Stimulated activated CD8-positive, alpha-beta memory T cell treated with anti-CD3 and anti-CD28 coated beads, Interleukin-7, amount 100 ng/mL, for 48 hours (primary cell): ENCODE measurements at regions not wholly inside any gene's neighbourhood (a gene's known extent, or its start where the extent isn't known, plus 50 kb on each side); places are given as distances from the start of the nearest gene placed in this dataset.

Experiments used
- DNase-seq, 2 donors: peaks; one replicate each; pipeline ENCODE4 v3.0.0-alpha.2; 2020; ENCODE audit warnings: low read depth in 1 of 2; ENCODE audit errors: extremely low read depth in 1 of 2

DNA sequence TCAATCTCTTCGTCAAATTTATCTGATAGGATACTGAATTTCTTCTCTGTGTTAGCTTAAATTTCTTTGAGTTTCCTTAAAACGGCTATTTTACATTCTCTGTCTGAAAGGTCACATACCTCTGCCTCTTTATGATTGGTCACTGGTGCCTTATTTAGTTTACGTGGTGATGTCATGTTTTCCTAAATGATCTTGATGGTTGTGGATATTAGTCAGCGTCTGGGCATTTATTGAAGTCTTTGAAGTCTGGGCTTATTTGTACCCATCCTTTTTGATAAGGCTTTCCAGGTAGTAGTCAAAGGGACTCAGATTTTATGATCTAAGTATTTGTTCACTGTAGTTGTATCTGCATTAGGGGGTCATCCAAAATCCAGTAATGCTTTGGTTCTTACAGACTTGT, 1407.5 kb upstream of the LRRTM3 start:
- DNase-seq = no peak

DNA sequence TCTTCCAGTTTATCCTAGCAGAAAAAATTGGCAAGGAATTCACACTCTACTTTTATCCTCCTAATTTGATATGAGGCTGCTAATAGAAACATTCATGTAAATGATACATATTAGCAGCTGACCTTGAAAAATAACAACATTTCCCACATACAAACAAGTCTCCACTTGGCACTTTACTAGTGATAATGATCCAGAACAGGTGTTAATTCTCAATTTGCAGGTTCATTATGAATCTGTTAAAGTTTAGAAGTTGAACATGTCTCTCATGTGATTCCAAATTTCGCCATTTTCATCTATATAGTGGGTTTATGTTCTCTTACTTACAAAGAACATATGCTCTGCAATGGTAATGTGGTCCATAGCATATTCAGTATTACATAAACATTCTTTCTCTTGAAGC, 1396.8 kb upstream of the LRRTM3 start:
- DNase-seq = no peak

- no peak for DNase-seq
Observed at GRCh38 chr10:65531545-65531944, 1394.3 kb upstream of the LRRTM3 start.

- DNase-seq = no peak
Observed at GRCh38 chr10:65534771-65535170, 1391.1 kb upstream of the LRRTM3 start.

GRCh38 chr10:65544756-65545155, 1381.1 kb upstream of the LRRTM3 start:
- no peak for DNase-seq

DNA sequence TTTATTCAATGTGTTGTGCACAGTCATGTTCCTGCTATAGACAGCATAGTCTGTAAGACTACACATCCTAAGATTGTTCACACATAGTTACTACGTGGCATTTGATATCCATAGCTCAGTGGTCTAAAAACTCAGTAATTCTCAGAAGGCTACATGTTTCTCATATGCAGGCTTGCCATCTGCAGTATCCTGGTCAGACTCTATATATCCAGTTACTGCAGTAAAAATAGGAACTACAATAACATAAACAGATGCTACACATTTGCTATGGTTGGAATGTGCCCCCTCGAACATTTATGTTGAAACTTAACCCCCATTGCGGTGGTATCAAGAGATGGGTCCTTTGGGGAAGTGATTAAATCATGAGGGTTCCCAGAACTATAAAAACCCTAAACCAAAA, 1377.8 kb upstream of the LRRTM3 start:
- no peak for DNase-seq

DNA sequence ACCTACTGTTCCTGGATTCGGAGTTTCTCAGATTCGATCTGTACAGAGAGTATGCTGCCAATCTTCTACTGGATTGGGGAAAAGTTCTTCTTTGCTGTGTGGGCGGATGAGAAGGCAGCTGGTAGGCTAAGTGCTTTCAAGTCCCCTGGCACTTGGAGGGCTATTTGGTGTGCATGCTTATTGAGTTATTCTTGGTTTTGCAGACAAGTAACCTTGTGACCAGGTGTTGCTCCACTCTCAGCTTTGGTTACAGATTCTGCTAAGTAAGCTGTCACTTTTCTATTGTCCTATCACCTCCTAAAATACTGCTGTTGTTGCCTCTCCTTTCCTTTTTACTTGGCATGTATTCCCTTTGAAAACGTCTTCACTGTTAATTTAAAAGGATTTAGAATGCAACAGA, 1375.1 kb upstream of the LRRTM3 start:
- no peak for DNase-seq

GRCh38 chr10:65555192-65555591, 1370.6 kb upstream of the LRRTM3 start:
- DNase-seq = no peak

DNA sequence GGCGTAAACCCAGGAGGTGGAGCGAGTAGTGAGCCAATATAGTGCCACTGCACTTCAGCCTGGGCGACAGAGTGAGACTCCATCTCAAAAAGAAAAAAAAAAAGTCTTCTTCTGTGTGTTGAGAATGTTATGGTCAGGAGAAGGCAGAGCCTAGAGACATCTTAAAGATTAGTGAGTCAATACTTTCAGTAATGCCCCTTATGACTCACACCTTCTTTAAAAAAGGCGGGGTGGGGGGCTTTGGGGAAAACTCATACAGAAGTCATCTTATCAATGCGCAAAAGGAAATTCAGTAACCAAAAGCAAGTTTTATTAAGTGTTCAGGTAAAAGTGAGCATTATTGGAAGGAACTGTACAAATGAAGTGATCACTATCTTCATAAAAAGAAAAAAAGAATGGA, 1369.8 kb upstream of the LRRTM3 start:
- DNase-seq = no peak

- no peak for DNase-seq
Observed at GRCh38 chr10:65559369-65559768, 1366.5 kb upstream of the LRRTM3 start.

GRCh38 chr10:65565246-65565645, 1360.6 kb upstream of the LRRTM3 start:
- DNase-seq = no peak

DNA sequence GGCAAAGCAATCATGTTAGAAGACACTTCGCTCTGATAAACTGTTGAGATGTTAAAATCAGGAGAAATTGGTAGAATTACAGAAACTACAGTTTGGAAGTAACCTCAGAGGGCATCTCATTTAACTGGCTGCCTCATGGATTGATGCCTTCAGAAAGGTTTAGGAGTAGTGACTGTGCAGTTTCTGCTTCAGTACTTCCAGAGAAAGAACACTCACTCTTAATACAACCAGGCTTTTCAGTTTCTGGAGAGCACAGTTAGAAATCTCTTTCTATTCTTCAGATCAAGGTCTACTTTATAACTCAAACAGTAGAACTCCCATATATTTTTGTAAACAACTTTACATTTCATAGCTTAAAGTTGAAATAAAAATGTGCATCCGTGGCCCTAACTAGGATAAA, 1358.9 kb upstream of the LRRTM3 start:
- no peak for DNase-seq

- no peak for DNase-seq
Observed at GRCh38 chr10:65570143-65571010, 1355.5 kb upstream of the LRRTM3 start.

GRCh38 chr10:65571011-65571570, 1354.7 kb upstream of the LRRTM3 start:
- no peak for DNase-seq

GRCh38 chr10:65581426-65582026, 1344.3 kb upstream of the LRRTM3 start:
- no peak for DNase-seq

- no peak for DNase-seq
Observed at GRCh38 chr10:65602182-65602865, 1323.5 kb upstream of the LRRTM3 start.

DNA sequence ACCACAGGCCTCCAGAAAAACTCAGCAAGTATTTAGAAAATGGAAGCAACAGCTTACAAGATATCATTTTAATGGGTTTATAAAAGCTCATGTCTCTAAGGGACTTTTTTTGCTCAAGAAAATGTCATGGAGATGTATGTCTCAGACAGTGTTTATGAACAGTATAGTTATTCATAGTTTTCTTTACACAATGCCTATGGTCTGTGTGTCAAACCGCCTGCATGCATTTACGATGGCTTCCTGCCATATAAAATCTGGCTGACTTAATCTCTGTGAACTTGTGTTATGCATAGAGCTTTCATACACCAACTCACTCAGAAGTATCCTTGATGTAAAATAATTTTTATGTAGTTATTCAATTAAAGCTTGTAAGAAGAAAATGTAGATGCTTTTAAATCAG, 1314.2 kb upstream of the LRRTM3 start:
- DNase-seq = no peak

GRCh38 chr10:65614956-65615565, 1310.8 kb upstream of the LRRTM3 start:
- no peak for DNase-seq

- DNase-seq = no peak
Observed at GRCh38 chr10:65618126-65618525, 1307.7 kb upstream of the LRRTM3 start.

DNA sequence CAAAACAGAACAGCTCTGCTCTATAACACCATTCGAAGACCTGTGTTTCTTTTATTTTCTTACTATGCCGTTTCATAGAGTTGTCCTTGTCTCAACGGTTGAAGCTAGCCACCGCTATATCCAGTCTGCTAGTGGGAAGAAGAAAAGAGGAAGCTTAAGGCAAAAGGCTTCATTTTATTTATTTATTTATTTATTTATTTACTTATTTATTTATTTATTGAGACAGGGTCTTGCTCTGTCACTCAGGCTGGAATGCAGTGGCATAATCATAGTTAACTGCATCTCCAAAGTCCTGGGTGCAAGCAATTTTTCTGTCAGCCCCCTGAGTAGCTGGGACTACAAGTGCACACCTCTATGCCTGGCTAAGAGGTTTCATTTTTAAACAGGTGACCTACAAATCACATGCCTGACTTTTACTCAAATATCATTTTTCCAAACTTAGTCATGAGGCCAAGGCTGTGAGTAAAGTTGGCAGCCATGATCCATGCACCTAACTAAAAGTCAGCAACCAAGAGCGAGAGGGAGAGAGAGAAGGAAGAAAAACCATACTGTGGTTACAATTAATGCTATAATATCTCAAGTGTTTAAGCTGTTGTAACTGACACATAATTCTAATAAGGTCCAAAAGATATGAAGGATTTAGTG, 1305.3 kb upstream of the LRRTM3 start:
- no peak for DNase-seq

- DNase-seq = no peak
Observed at GRCh38 chr10:65622608-65623007, 1303.2 kb upstream of the LRRTM3 start.
